ENCODE measurements at regions not wholly inside any gene's neighbourhood (a gene's known extent, or its start where the extent isn't known, plus 50 kb on each side); places are given as distances from the start of the nearest gene placed in this dataset.

DNA sequence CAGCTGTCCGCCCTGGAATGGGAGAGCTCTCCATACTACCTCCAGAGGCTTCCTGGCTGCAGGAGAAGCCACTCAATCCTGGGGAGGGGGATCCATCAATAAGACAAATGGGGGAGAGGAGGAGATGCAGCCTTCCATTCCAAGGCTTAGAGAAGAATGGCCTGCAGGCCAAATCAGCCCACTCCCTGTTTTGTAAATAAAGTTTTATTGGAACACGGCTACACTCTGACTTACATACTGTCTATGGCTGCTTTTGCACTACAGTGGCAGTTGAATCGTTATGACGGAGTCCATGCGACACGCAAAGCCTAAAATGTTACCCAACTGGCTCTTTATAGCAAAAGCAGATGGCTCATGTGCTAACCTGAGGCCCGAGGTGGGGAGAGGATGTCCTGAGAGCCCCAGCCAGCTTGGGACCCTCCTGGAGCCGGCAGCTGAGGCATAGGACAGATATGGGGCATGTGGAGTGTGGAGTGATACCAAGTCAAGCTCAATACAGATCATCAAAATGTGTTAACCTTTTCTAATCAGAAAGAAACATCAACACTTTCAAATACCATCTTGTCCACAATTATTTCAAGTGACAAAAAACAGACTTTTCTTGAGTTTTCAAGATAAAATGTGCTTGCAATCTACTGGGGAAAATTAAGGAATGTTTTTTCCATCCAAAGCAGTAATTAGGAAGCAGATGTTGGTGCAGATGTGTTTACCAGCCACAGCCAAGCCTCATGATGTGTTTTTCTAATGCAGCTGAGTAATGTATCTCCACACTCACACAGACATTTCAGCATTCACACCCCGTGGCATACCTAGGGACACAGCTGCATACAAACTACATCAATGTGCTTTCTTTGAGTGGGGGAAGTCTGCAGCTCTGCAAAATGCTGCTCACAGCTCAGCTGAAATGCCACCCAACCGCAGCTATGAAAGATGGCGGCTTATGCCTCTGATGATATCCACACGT lies 181.6 kb downstream of the SHANK2 start:
- TF ChIP-seq, protein P1, sequence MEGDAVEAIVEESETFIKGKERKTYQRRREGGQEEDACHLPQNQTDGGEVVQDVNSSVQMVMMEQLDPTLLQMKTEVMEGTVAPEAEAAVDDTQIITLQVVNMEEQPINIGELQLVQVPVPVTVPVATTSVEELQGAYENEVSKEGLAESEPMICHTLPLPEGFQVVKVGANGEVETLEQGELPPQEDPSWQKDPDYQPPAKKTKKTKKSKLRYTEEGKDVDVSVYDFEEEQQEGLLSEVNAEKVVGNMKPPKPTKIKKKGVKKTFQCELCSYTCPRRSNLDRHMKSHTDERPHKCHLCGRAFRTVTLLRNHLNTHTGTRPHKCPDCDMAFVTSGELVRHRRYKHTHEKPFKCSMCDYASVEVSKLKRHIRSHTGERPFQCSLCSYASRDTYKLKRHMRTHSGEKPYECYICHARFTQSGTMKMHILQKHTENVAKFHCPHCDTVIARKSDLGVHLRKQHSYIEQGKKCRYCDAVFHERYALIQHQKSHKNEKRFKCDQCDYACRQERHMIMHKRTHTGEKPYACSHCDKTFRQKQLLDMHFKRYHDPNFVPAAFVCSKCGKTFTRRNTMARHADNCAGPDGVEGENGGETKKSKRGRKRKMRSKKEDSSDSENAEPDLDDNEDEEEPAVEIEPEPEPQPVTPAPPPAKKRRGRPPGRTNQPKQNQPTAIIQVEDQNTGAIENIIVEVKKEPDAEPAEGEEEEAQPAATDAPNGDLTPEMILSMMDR (conservative IDR thresholded peaks at IDR 0.05; ENCODE audit: low read length), result no peak
- DNase-seq (ENCODE audit: low read depth), result no peak
- no peak overlapping the region for H3K4me3 ChIP-seq (ENCODE audit: low read length)

DNA sequence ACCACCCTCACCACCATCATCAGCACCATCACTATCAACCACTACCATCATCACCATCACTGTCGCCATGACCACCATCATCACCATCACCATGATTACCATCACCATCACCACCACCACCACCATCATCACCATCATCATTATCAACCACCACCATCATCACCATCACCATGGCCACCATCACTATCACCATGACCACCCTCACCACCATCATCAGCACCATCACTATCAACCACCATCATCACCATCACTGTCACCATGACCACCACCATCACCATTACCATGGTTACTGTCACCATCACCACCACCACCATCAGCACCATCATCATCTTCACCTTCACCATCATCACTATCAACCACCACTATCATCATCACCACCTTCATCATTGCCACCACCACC lies 183.4 kb downstream of the SHANK2 start:
- DNase-seq (ENCODE audit: low read depth), result no peak
- TF ChIP-seq, protein P1 (conservative IDR thresholded peaks at IDR 0.05; ENCODE audit: low read length), result no peak
- H3K4me3 ChIP-seq (ENCODE audit: low read length), result no peak overlapping the region

DNA sequence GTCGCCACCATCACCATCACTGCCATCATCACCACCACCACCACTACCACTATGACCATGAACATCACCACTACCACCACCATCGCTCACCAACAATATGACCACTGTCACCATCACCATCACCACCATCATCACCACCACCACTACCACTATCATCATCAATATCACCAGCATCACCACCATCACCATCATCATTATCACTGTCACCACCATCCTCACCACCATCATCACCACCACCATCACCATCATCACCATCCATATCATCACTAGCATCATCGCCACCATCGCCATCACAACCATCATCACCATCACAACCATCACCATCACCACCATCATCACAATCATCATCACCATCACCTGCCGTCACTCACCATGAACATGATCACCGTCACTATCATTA lies 184.6 kb downstream of the SHANK2 start:
- H3K4me3 ChIP-seq (ENCODE audit: low read length), result no peak overlapping the region
- no peak for DNase-seq (ENCODE audit: low read depth)
- TF ChIP-seq, protein P1 (conservative IDR thresholded peaks at IDR 0.05; ENCODE audit: low read length), result no peak

DNA sequence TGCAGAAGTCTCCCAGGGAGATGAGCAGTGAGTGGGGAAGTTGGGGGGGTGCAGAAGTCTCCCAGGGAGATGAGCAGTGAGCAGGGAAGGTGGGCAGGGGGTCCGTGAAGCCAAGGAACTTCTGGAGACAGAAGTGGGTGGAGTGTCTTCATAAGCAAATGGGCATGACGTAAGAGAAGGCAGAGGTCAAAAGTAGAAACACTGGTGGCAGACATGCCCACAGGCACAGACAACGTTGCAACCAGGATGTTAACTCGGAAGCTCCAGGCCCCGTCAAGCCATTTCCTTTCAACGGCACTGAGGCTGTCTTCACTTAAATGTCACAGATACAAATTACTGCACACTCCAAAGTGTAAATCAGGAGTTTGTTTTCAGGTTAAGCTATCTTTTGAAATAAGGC lies 186.1 kb downstream of the SHANK2 start:
- no peak for DNase-seq (ENCODE audit: low read depth)
- H3K4me3 ChIP-seq (ENCODE audit: low read length), result no peak overlapping the region
- TF ChIP-seq, protein P1 (conservative IDR thresholded peaks at IDR 0.05; ENCODE audit: low read length), result no peak

DNA sequence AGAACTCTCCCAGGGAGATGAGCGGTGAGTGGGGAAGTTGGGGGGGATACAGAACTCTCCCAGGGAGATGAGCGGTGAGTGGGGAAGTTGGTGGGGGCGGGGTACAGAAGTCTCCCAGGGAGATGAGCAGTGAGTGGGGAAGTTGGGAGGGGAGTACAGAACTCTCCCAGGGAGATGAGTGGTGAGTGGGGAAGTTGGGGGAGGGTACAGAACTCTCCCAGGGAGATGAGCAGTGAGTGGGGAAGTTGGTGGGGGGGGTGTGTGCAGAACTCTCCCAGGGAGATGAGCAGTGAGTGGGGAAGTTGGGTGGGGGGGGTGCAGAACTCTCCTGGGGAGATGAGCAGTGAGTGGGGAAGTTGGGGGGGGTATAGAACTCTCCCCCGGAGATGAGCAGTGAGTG lies 186.5 kb downstream of the SHANK2 start:
- TF ChIP-seq, protein P1 (conservative IDR thresholded peaks at IDR 0.05; ENCODE audit: low read length), result no peak
- no peak overlapping the region for H3K4me3 ChIP-seq (ENCODE audit: low read length)
- no peak for DNase-seq (ENCODE audit: low read depth)

DNA sequence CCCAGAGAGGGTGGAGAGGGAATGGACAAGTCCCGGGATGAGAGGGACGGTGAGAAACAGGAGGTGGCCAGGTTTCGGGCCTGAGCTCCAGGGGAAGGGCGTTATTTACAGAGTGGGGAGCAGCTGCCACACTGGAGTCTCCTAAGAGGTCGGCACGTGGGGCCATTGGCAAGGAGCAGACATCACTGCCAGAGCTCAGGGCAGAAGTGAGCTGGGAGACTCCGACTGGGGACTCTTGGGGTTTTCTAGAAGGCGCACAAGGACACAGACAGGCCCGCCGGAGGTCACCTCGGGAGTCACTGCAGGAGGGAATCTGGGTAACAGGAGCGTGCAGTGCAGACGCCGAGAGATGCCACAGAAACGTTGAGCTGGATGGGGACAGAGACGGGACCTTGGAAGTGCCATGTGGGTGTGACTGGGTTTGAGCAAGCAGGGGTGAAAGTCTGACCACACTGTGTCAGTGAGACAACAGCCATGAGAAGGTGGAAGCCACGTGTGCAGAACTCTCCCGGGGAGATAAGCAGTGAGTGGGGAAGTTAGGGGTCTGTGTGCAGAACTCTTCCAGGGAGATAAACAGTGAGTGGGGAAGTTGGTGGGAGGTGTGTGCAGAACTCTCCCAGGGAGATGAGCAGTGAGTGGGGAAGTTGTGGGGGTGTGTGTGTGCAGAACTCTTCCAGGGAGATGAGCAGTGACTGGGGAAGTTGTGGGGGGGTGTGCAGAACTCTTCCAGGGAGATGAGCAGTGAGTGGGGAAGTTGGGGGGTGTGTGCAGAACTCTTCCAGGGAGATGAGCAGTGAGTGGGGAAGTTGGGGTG lies 187.5 kb downstream of the SHANK2 start:
- TF ChIP-seq, protein P1 (conservative IDR thresholded peaks at IDR 0.05; ENCODE audit: low read length), result no peak
- DNase-seq (ENCODE audit: low read depth), result no peak
- no peak overlapping the region for H3K4me3 ChIP-seq (ENCODE audit: low read length)

All from AG10803 (cell line).